ENCODE measurements at regions not wholly inside any gene's neighbourhood (a gene's known extent, or its start where the extent isn't known, plus 50 kb on each side); places are given as distances from the start of the nearest gene placed in this dataset.
"Not testable (repeated sequence)": the region's sequence is repeated elsewhere in the genome, so short reads cannot be mapped to it uniquely, and the experiment has no call there.

- H3K27ac ChIP-seq, result peak overlapping the region in 6 of 21 experiments; percentile 51 to 62 (median 58)
- H3K4me3 ChIP-seq, result peak overlapping the region; percentile 23 to 44 (median 35)
These were observed 70.1 kb upstream of the CASZ1 start for GRCh38 chr1:10866321-10867093.

- Histone ChIP-seq H3K27ac (peak overlapping the region in 8 of 21 experiments; percentile 35 to 62 (median 56)), H3K4me3 (peak overlapping the region; percentile 23 to 44 (median 35))
These were observed 70.8 kb upstream of the CASZ1 start for GRCh38 chr1:10867138-10867721.

- Histone ChIP-seq H3K27ac (no peak overlapping the region), H3K4me3 (no peak overlapping the region)
These were observed 71.6 kb upstream of the CASZ1 start for GRCh38 chr1:10867914-10868598.

- no peak overlapping the region for H3K27ac ChIP-seq
- no peak overlapping the region for H3K4me3 ChIP-seq
These were observed 72.1 kb upstream of the CASZ1 start for GRCh38 chr1:10868599-10868965.

- Histone ChIP-seq H3K27ac (no peak overlapping the region), H3K4me3 (no peak overlapping the region)
These were observed 73.5 kb upstream of the CASZ1 start for GRCh38 chr1:10869933-10870332.

- no peak overlapping the region for H3K4me3 ChIP-seq
- no peak overlapping the region for H3K27ac ChIP-seq
These were observed 74.1 kb upstream of the CASZ1 start for GRCh38 chr1:10870493-10871096.

- H3K27ac ChIP-seq, result no peak overlapping the region
- H3K4me3 ChIP-seq, result no peak overlapping the region
These were observed 76.7 kb upstream of the CASZ1 start for GRCh38 chr1:10873189-10873588.

- H3K27ac ChIP-seq, result no peak overlapping the region
- no peak overlapping the region for H3K4me3 ChIP-seq
These were observed 77.9 kb upstream of the CASZ1 start for GRCh38 chr1:10874351-10874750.

GRCh38 chr1:10877894-10878293, 81.4 kb upstream of the CASZ1 start:
- Histone ChIP-seq H3K27ac (no peak overlapping the region), H3K4me3 (no peak overlapping the region)

- H3K27ac ChIP-seq, result no peak overlapping the region
- H3K4me3 ChIP-seq, result no peak overlapping the region
These were observed 82.0 kb upstream of the CASZ1 start for GRCh38 chr1:10878469-10878868.

- no peak overlapping the region for H3K4me3 ChIP-seq
- H3K27ac ChIP-seq, result no peak overlapping the region
These were observed 83.6 kb upstream of the CASZ1 start for GRCh38 chr1:10880063-10880462.

- Histone ChIP-seq H3K4me3 (no peak overlapping the region), H3K27ac (no peak overlapping the region)
These were observed 84.6 kb upstream of the CASZ1 start for GRCh38 chr1:10881046-10881445.

- Histone ChIP-seq H3K27ac (no peak overlapping the region), H3K4me3 (no peak overlapping the region)
These were observed 85.6 kb upstream of the CASZ1 start for GRCh38 chr1:10882069-10882468.

GRCh38 chr1:10887032-10887431, 90.6 kb upstream of the CASZ1 start:
- not testable (repeated sequence) for H3K27ac ChIP-seq, H3K4me3 ChIP-seq

- H3K27ac ChIP-seq, result peak overlapping the region in 1 of 21 experiments; percentile 37
- H3K4me3 ChIP-seq, result no peak overlapping the region
These were observed 91.8 kb upstream of the CASZ1 start for GRCh38 chr1:10888291-10888690.

- H3K27ac ChIP-seq, result peak overlapping the region in 3 of 21 experiments; percentile 37 to 47 (median 38)
- H3K4me3 ChIP-seq, result no peak overlapping the region
These were observed 92.6 kb upstream of the CASZ1 start for GRCh38 chr1:10888791-10889649.

- Histone ChIP-seq H3K4me3 (no peak overlapping the region), H3K27ac (peak overlapping the region in 9 of 21 experiments; percentile 18 to 75 (median 47))
These were observed 93.4 kb upstream of the CASZ1 start for GRCh38 chr1:10889650-10890353.

- peak overlapping the region in 12 of 21 experiments; percentile 18 to 75 (median 58) for H3K27ac ChIP-seq
- H3K4me3 ChIP-seq, result no peak overlapping the region
These were observed 94.1 kb upstream of the CASZ1 start for GRCh38 chr1:10890491-10891071.

GRCh38 chr1:10891091-10891490, 94.6 kb upstream of the CASZ1 start:
- no peak overlapping the region for H3K4me3 ChIP-seq
- H3K27ac ChIP-seq, result peak overlapping the region in 15 of 21 experiments; percentile 2 to 75 (median 57)

Measured in skin epidermis (tissue), 12 donors.